K562 (cell line): ENCODE measurements at regions not wholly inside any gene's neighbourhood (a gene's known extent, or its start where the extent isn't known, plus 50 kb on each side); places are given as distances from the start of the nearest gene placed in this dataset.

Experiments used
- ATAC-seq: fragments of 200-7000 bp; cut with Tn5 transposase; 3 replicates; pipeline ENCODE4 v1.9.1; 2020; ENCODE audit warnings: moderate library complexity
- BruUV-seq: library from RNA; stranded (reverse); fragments of 400-500 nt; replicated peaks from 2 replicates; lab custom pipeline; 2021; lab: Mats Ljungman, UMichigan
- CTCF ChIA-PET: fragments of 300-600 bp; formaldehyde crosslinking; extraction: SDS; loops from one replicate; lab custom pipeline; 2021; ENCODE audit warnings: low intra/inter-chr PET ratio; lab: Yijun Ruan, JAX
- POLR2A ChIA-PET: fragments of 300-600, 350-650 bp; sonication (Branson Sonifier 250); formaldehyde crosslinking; extraction: SDS; loops from one replicate; lab custom pipeline; 2021; ENCODE audit warnings: antibody characterized with exemption, inconsistent platforms; lab: Yijun Ruan, JAX
- DNase-seq, 4 experiments: peaks; one replicate each; pipeline versions ENCODE4 v3.0.0 to v3.0.0-alpha.2; 2011 to 2018; ENCODE audit warnings: low spot score in 3 of 4, mixed read lengths in 3 of 4; ENCODE audit errors: extremely low read depth in 1 of 4
- FAIRE-seq: peaks from 2 replicates; lab custom pipeline; 2011; peaks lifted over from hg19 to GRCh38; lab: Jason Lieb, UNC
- H2AFZ ChIP-seq: 2 replicates; pipeline ENCODE4 v1.6.0; 2011; ENCODE audit warnings: low read depth, low read length, control low read depth, inconsistent platforms
- H3K27ac ChIP-seq: fragments of 200-600 bp; 3 replicates; pipeline ENCODE4 v1.8.0; 2011; ENCODE audit warnings: low read depth, mild to moderate bottlenecking, control low read depth, inconsistent platforms, low read length, moderate library complexity, mixed read lengths; ENCODE audit errors: extremely low read depth
- H3K27me3 ChIP-seq, 2 experiments: fragments of 300-600 bp in 1 of 2; 2 replicates in 1 of 2; 3 replicates in 1 of 2; pipeline versions ENCODE4 v1.6.0 to v1.8.0; 2011; ENCODE audit warnings: inconsistent platforms in 2 of 2, low read length in 2 of 2, mild to moderate bottlenecking in 1 of 2, mixed read lengths in 1 of 2, moderate library complexity in 1 of 2; ENCODE audit not compliant: control insufficient read depth in 2 of 2, insufficient read depth in 2 of 2
- H3K36me3 ChIP-seq: fragments of 300-600 bp; 3 replicates; pipeline ENCODE4 v1.8.0; 2011; ENCODE audit warnings: mild to moderate bottlenecking, low read length, inconsistent platforms; ENCODE audit not compliant: control insufficient read depth, insufficient read depth
- H3K4me1 ChIP-seq, 2 experiments: fragments of 200-600 bp in 1 of 2; replicated peaks in 1 of 2; 2 replicates in 1 of 2; 3 replicates in 1 of 2; pipeline versions ENCODE4 v1.5.1 to v1.8.0; 2011; ENCODE audit warnings: inconsistent platforms in 2 of 2, low read length in 2 of 2, mild to moderate bottlenecking in 1 of 2, mixed read lengths in 1 of 2, moderate library complexity in 1 of 2; ENCODE audit not compliant: control insufficient read depth in 2 of 2, insufficient read depth in 2 of 2
- H3K4me2 ChIP-seq: 2 replicates; pipeline ENCODE4 v1.6.1; 2011; ENCODE audit warnings: low read length, control low read depth, inconsistent platforms, mixed read lengths; ENCODE audit not compliant: insufficient read depth
- H3K4me3 ChIP-seq: fragments of 200-600 bp; sonication (generic), shearing (Covaris generic); 2 replicates; pipeline ENCODE4 v1.5.1; 2016; ENCODE audit warnings: control low read depth, inconsistent platforms
- H3K79me2 ChIP-seq: fragments of 200-600 bp; 3 replicates; pipeline ENCODE4 v1.8.0; 2011; ENCODE audit warnings: low read length, inconsistent platforms; ENCODE audit not compliant: control insufficient read depth, insufficient read depth
- H3K9ac ChIP-seq, 2 experiments: 2 replicates each; pipeline versions ENCODE4 v1.6.0 to v1.6.1; 2011; ENCODE audit warnings: low read depth in 2 of 2, low read length in 2 of 2, control low read depth in 1 of 2, inconsistent platforms in 1 of 2, mild to moderate bottlenecking in 1 of 2, mixed read lengths in 1 of 2; ENCODE audit not compliant: insufficient read depth in 1 of 2
- H3K9me1 ChIP-seq: one replicate; pipeline ENCODE4 v1.6.0; 2011; ENCODE audit warnings: inconsistent platforms, mild to moderate bottlenecking, low read length, moderate library complexity; ENCODE audit not compliant: control insufficient read depth, insufficient read depth
- H3K9me3 ChIP-seq: replicated peaks from 2 replicates; pipeline ENCODE4 v1.5.1; 2011; ENCODE audit warnings: low read depth, low read length, inconsistent platforms; ENCODE audit not compliant: control insufficient read depth, insufficient read depth
- H4K20me1 ChIP-seq: replicated peaks from 2 replicates; pipeline ENCODE4 v1.6.1; 2011; ENCODE audit warnings: low read length, inconsistent platforms, mixed read lengths; ENCODE audit not compliant: control insufficient read depth, insufficient read depth
- CBFA2T3 ChIP-seq: fragments of 450-650 bp; IDR thresholded peaks from 2 replicates; pipeline ENCODE4 v1.6.1; 2017
- CREB1 ChIP-seq, 2 experiments: sonication (generic) in 1 of 2; formaldehyde crosslinking in 1 of 2; IDR thresholded peaks; 2 replicates each; pipeline versions ENCODE4 v1.6.1 to v1.8.0; 2012 to 2022; ENCODE audit warnings: inconsistent platforms in 1 of 2, mild to moderate bottlenecking in 1 of 2, missing genetic modification reagents in 1 of 2, moderate library complexity in 1 of 2
- DEAF1 ChIP-seq: fragments of 450-650 bp; formaldehyde crosslinking; IDR thresholded peaks from 2 replicates; pipeline ENCODE4 v1.4.0; 2020; ENCODE audit warnings: mild to moderate bottlenecking, moderate library complexity
- FOXK2 ChIP-seq, 2 experiments: fragments of 450-650 bp; IDR thresholded peaks in 1 of 2; conservative IDR thresholded peaks in 1 of 2; 2 replicates each; pipeline ENCODE4 v1.6.1; 2016; ENCODE audit warnings: low read depth in 2 of 2, mild to moderate bottlenecking in 1 of 2
- GABPB2 ChIP-seq: fragments of 250-450 bp; sonication (Bioruptor Pico); conservative IDR thresholded peaks from 2 replicates; pipeline ENCODE4 v1.5.1; 2021; ENCODE audit warnings: mild to moderate bottlenecking
- HINFP ChIP-seq: fragments of 450-650 bp; conservative IDR thresholded peaks from 2 replicates; pipeline ENCODE4 v1.6.1; 2016; ENCODE audit warnings: missing genetic modification characterization, low read depth, mild to moderate bottlenecking, control low read depth, missing compliant biosample characterization
- KLF10 ChIP-seq: fragments of 250-450 bp; sonication (Bioruptor Pico); IDR thresholded peaks from 2 replicates; pipeline ENCODE4 v1.6.1; 2021; ENCODE audit warnings: matching md5 sums
- MAZ ChIP-seq, 2 experiments: fragments of 450-650 bp in 1 of 2; sonication (generic) in 1 of 2; formaldehyde crosslinking; IDR thresholded peaks in 1 of 2; conservative IDR thresholded peaks in 1 of 2; 2 replicates each; pipeline versions ENCODE4 v1.4.0 to v1.5.0; 2020; ENCODE audit warnings: mild to moderate bottlenecking in 1 of 2, missing genetic modification reagents in 1 of 2
- SMC3 ChIP-seq: conservative IDR thresholded peaks from 2 replicates; pipeline ENCODE4 v1.6.1; 2011; ENCODE audit warnings: low read depth, low read length, improper control_type of control experiment; ENCODE audit not compliant: insufficient read depth
- STAT5B ChIP-seq: fragments of 250-450 bp; sonication (Bioruptor Pico); IDR thresholded peaks from 2 replicates; pipeline ENCODE4 v1.8.0; 2021; ENCODE audit warnings: mild to moderate bottlenecking, inconsistent platforms
- TAL1 ChIP-seq: fragments of 450-650 bp; IDR thresholded peaks from 2 replicates; pipeline ENCODE4 v1.6.1; 2016; ENCODE audit warnings: mild to moderate bottlenecking
- TEAD1 ChIP-seq, 2 experiments: fragments of 450-650 bp in 1 of 2; sonication (generic) in 1 of 2; formaldehyde crosslinking; IDR thresholded peaks; 2 replicates each; pipeline versions ENCODE4 v1.4.0 to v1.8.0; 2020 to 2022; ENCODE audit warnings: mild to moderate bottlenecking in 2 of 2, missing genetic modification reagents in 1 of 2
- TEAD4 ChIP-seq, 2 experiments: sonication (generic) in 1 of 2; formaldehyde crosslinking in 1 of 2; IDR thresholded peaks; 2 replicates each; pipeline versions ENCODE4 v1.6.1 to v1.8.0; 2012 to 2022; ENCODE audit warnings: borderline replicate concordance in 1 of 2, inconsistent platforms in 1 of 2, low read length in 1 of 2, mild to moderate bottlenecking in 1 of 2, missing genetic modification reagents in 1 of 2
- ZBTB2 ChIP-seq: fragments of 450-650 bp; IDR thresholded peaks from 2 replicates; pipeline ENCODE4 v1.6.1; 2016; ENCODE audit warnings: antibody characterized with exemption
- ZNF175 ChIP-seq: fragments of 200-800 bp; sonication (Bioruptor generic); IDR thresholded peaks from 2 replicates; pipeline ENCODE4 v1.6.1; 2016; ENCODE audit warnings: low read depth, mild to moderate bottlenecking, missing genetic modification characterization, missing compliant biosample characterization
- WGBS: fragments of 100-300 bp; shearing (Covaris generic); methylation state at CpG from one replicate; pipeline ENCODE4 v1.1.6; 2016; ENCODE audit warnings: low coverage, mixed read lengths; ENCODE audit not compliant: insufficient coverage; ENCODE audit errors: missing lambda C conversion rate; 5-methylcytosine and 5-hydroxymethylcytosine counted together
- in situ Hi-C: fragments of 300-500 bp; cut with MboI; formaldehyde crosslinking; loops from 4 replicates; pipeline ENCODE4 v1.15.0; 2018; ENCODE audit warnings: inconsistent platforms, mixed read lengths
- intact Hi-C: fragments of 100-400 bp; cut with micrococcal nuclease; formaldehyde crosslinking; loops from 2 replicates; pipeline ENCODE4 v1.14.2; 2022
- TF ChIP-seq, protein P1 (sequence below): sonication (generic); formaldehyde crosslinking; IDR thresholded peaks from 2 replicates; pipeline ENCODE4 v1.8.0; 2022; ENCODE audit warnings: missing genetic modification reagents, mild to moderate bottlenecking, borderline replicate concordance

- TF ChIP-seq GABPB2 (CRISPR knock-in tag) (no peak), KLF10 (CRISPR knock-in tag) (no peak), CREB1 (IDR thresholded peaks at IDR 0.05) (no peak), CREB1 (CRISPR knock-in tag; IDR thresholded peaks at IDR 0.05) (no peak), TEAD1 (CRISPR knock-in tag; IDR thresholded peaks at IDR 0.05) (peak; percentile 77 to 95), TEAD4 (IDR thresholded peaks at IDR 0.05; ENCODE audit: low read length) (peak; percentile 67), TEAD4 (CRISPR knock-in tag; IDR thresholded peaks at IDR 0.05; ENCODE audit: borderline replicate concordance) (no peak), SMC3 (peak; percentile 41; the same call in 1 of the 2 replicates), FOXK2 (conservative IDR thresholded peaks at IDR 0.05 in 1 of 2, IDR thresholded peaks at IDR 0.05 in 1 of 2; ENCODE audit: low read depth in 2 of 2) (no peak)
- TF ChIP-seq, protein P1, sequence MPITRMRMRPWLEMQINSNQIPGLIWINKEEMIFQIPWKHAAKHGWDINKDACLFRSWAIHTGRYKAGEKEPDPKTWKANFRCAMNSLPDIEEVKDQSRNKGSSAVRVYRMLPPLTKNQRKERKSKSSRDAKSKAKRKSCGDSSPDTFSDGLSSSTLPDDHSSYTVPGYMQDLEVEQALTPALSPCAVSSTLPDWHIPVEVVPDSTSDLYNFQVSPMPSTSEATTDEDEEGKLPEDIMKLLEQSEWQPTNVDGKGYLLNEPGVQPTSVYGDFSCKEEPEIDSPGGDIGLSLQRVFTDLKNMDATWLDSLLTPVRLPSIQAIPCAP (CRISPR knock-in tag) = no peak
Measured at GRCh38 chr5:61768692-61769281, 436.7 kb downstream of the ZSWIM6 start (continued).

DNA sequence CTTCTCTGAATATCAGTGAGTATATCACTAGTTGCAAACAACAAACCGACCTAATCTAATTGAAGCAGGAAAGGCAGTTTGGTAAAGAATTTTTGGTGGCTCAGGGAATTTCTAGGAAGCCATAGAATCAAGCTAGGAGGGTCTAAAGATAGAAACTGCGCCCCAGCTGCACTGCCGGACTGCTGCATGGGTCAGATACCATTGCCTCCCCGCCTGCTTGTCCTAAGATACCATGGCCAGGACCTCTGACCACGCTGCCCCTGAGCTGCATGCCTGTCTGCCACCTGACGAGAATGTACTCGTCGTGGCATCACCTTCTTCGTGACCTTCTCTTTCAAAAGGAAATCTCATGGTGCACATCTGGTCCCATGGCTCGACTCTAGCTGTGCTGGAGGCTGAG lies 439.0 kb downstream of the ZSWIM6 start:
- H3K4me3 ChIP-seq = no peak overlapping the region
- FAIRE-seq = no peak
- ChIA-PET POLR2A (no interaction called here), CTCF (no interaction called here)
- H3K9me1 ChIP-seq = no peaks in the 10 kb centered on the region
- intact Hi-C loops = no loop called here
- ATAC-seq = no peak
- H3K27ac ChIP-seq = no peak overlapping the region
- no peaks in the 10 kb centered on the region for H3K27me3 ChIP-seq
- in situ Hi-C loops = no loop called here
- H3K4me1 ChIP-seq = no peaks in the 10 kb centered on the region
- BruUV-seq = no TSS peak
- no peaks in the 10 kb centered on the region for H4K20me1 ChIP-seq
- H3K36me3 ChIP-seq = no peaks in the 10 kb centered on the region
- H3K9ac ChIP-seq = no peak overlapping the region
- no peaks in the 10 kb centered on the region for H3K79me2 ChIP-seq
- no peak overlapping the region for H3K4me2 ChIP-seq
- no peaks in the 10 kb centered on the region for H3K9me3 ChIP-seq
- H2AFZ ChIP-seq = no peak overlapping the region
- under 1% methylated on average over 10 of the region's 10 CpGs for WGBS
- DNase-seq = peak in 1 of 4 experiments; percentile 14
- TF ChIP-seq TAL1 (peak; percentile 51), CBFA2T3 (peak; percentile 40; the same call in 1 of the 2 replicates), ZNF175 (CRISPR knock-in tag) (no peak), DEAF1 (CRISPR knock-in tag) (no peak), ZBTB2 (no peak), MAZ (CRISPR knock-in tag; conservative IDR thresholded peaks at IDR 0.05 in 1 of 2, IDR thresholded peaks at IDR 0.05 in 1 of 2) (no peak), STAT5B (CRISPR knock-in tag) (no peak), HINFP (tag) (no peak)
